Panc1 (cell line): ENCODE measurements at regions not wholly inside any gene's neighbourhood (a gene's known extent, or its start where the extent isn't known, plus 50 kb on each side); places are given as distances from the start of the nearest gene placed in this dataset.

Source experiments
- ATAC-seq: fragments of 200-7000 bp; cut with Tn5 transposase; 2 replicates; pipeline ENCODE4 v1.9.1; 2020; ENCODE audit warnings: mild to moderate bottlenecking, moderate library complexity
- BruUV-seq: library from RNA; stranded (reverse); fragments of 400-500 nt; replicated peaks from 2 replicates; lab custom pipeline; 2021; lab: Mats Ljungman, UMichigan
- CTCF ChIA-PET: fragments of 300-600 bp; sonication (Branson Sonifier 250); formaldehyde crosslinking; loops from one replicate; lab custom pipeline; 2022; ENCODE audit warnings: antibody characterized with exemption; lab: Charles Lee
- POLR2A ChIA-PET: fragments of 300-600 bp; sonication (Branson Sonifier 250); formaldehyde crosslinking; loops from one replicate; lab custom pipeline; 2022; ENCODE audit warnings: antibody characterized with exemption; lab: Charles Lee
- DNase-seq: peaks from one replicate; pipeline ENCODE4 v3.0.0-alpha.2; 2010; ENCODE audit warnings: low read depth, low spot score
- H3K27ac ChIP-seq: 2 replicates; pipeline ENCODE4 v1.5.1; 2011; ENCODE audit warnings: mild to moderate bottlenecking, low read length, inconsistent platforms
- H3K27me3 ChIP-seq: fragments of 200-500 bp; sonication (Bioruptor generic); 2 replicates; pipeline ENCODE4 v1.6.0; 2014; ENCODE audit warnings: low read length, inconsistent platforms; ENCODE audit not compliant: control insufficient read depth, insufficient read depth
- H3K36me3 ChIP-seq: fragments of 200-500 bp; sonication (Bioruptor generic); 2 replicates; pipeline ENCODE4 v1.5.1; 2014; ENCODE audit warnings: inconsistent platforms, mild to moderate bottlenecking, low read length, moderate library complexity; ENCODE audit not compliant: control insufficient read depth, insufficient read depth
- H3K4me1 ChIP-seq: 2 replicates; pipeline ENCODE4 v1.5.1; 2011; ENCODE audit warnings: inconsistent platforms, mild to moderate bottlenecking, low read length, moderate library complexity; ENCODE audit not compliant: control insufficient read depth, insufficient read depth
- H3K4me3 ChIP-seq, 2 experiments: 2 replicates each; pipeline ENCODE4 v1.5.1; 2011 to 2012; ENCODE audit warnings: low read depth in 2 of 2, low read length in 2 of 2, mild to moderate bottlenecking in 2 of 2, inconsistent platforms in 1 of 2, moderate library complexity in 1 of 2
- H3K9me3 ChIP-seq: fragments of 200-500 bp; sonication (Bioruptor generic); 2 replicates; pipeline ENCODE4 v1.5.1; 2014; ENCODE audit warnings: low read depth, mild to moderate bottlenecking, inconsistent platforms, low read length, moderate library complexity; ENCODE audit not compliant: control insufficient read depth, insufficient read depth
- CTCF ChIP-seq: fragments of 450-650 bp; IDR thresholded peaks from 2 replicates; pipeline ENCODE4 v1.5.1; 2017; ENCODE audit warnings: mild to moderate bottlenecking
- POLR2AphosphoS5 ChIP-seq: IDR thresholded peaks from 2 replicates; pipeline ENCODE4 v1.6.1; 2012; ENCODE audit warnings: mild to moderate bottlenecking, low read depth, low read length, moderate library complexity
- REST ChIP-seq, 2 experiments: IDR thresholded peaks; 2 replicates each; pipeline ENCODE4 v1.6.1; 2011 to 2012; ENCODE audit warnings: low read depth in 2 of 2, control low read depth in 1 of 2, low read length in 1 of 2, mild to moderate bottlenecking in 1 of 2, moderate library complexity in 1 of 2; ENCODE audit not compliant: insufficient read depth in 1 of 2
- SIN3A ChIP-seq: IDR thresholded peaks from 2 replicates; pipeline ENCODE4 v1.6.1; 2012; ENCODE audit warnings: low read depth, mild to moderate bottlenecking, low read length, moderate library complexity, borderline replicate concordance; ENCODE audit not compliant: insufficient read depth
- TCF7L2 ChIP-seq: IDR thresholded peaks from 2 replicates; pipeline ENCODE4 v1.6.1; 2011; ENCODE audit warnings: mild to moderate bottlenecking, low read depth, low read length, inconsistent platforms
- in situ Hi-C: cut with HindIII; loops from 2 replicates; pipeline ENCODE4 v1.10.0; 2016; ENCODE audit warnings: low sequenced_read_pairs, low pct_unique_long_range_greater_than_20kb
- intact Hi-C: fragments of 100-400 bp; cut with micrococcal nuclease; formaldehyde crosslinking; loops from one replicate; pipeline ENCODE4 v1.10.0; 2022; ENCODE audit not compliant: unreplicated experiment

- DNase-seq: no peak
- no peak for ATAC-seq
- in situ Hi-C loops: no loop called here
- intact Hi-C loops: no loop called here
- ChIA-PET POLR2A (no interaction called here), CTCF (no interaction called here)
- no peak overlapping the region for H3K27ac ChIP-seq
- H3K4me3 ChIP-seq: no peak overlapping the region
- H3K27me3 ChIP-seq: no peaks in the 10 kb centered on the region
- no peak for TF ChIP-seq SIN3A
- no peak for TF ChIP-seq POLR2AphosphoS5
- no peak for TF ChIP-seq CTCF
- TF ChIP-seq REST (IDR thresholded peaks at IDR 0.05; ENCODE audit: insufficient read depth in 1 of 2, low read depth in 2 of 2, low read length in 1 of 2): no peak
- TF ChIP-seq TCF7L2: no peak
- no peaks in the 10 kb centered on the region for H3K4me1 ChIP-seq
- no peaks in the 10 kb centered on the region for H3K36me3 ChIP-seq
- no peaks in the 10 kb centered on the region for H3K9me3 ChIP-seq
- no TSS peak for BruUV-seq
Measured at GRCh38 chr16:87146676-87147075, 170.5 kb downstream of the C16orf95 start.

DNA sequence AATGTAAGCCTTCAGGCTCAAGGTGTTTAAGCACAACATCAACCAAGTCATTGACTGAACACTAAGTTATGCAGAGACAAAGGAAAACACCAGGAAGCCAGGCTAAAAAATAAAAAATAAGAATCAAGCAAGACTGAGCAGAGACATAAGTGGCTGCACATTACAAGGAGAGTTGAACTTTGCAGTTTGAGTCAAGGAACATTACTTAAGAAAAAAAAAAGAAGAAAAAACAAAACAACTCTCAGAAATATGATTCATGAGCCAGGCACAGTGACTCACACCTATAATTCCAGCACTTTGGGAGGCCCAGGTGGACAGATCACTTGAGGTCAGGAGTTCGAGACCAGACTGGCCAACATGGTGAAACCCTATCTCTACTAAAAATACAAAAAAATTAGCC lies 168.1 kb downstream of the C16orf95 start:
- ChIA-PET CTCF (no interaction called here), POLR2A (no interaction called here)
- no TSS peak for BruUV-seq
- in situ Hi-C loops: no loop called here
- TF ChIP-seq SIN3A: no peak
- TF ChIP-seq REST (IDR thresholded peaks at IDR 0.05; ENCODE audit: insufficient read depth in 1 of 2, low read depth in 2 of 2, low read length in 1 of 2): no peak
- no peak for TF ChIP-seq POLR2AphosphoS5
- no peak for TF ChIP-seq CTCF
- TF ChIP-seq TCF7L2: no peak
- intact Hi-C loops: no loop called here
- H3K9me3 ChIP-seq: no peaks in the 10 kb centered on the region
- H3K27ac ChIP-seq: no peak overlapping the region
- no peaks in the 10 kb centered on the region for H3K27me3 ChIP-seq
- ATAC-seq: no peak
- no peaks in the 10 kb centered on the region for H3K4me1 ChIP-seq
- no peak for DNase-seq
- H3K36me3 ChIP-seq: no peaks in the 10 kb centered on the region
- no peak overlapping the region for H3K4me3 ChIP-seq
